ENCODE measurements at regions not wholly inside any gene's neighbourhood (a gene's known extent, or its start where the extent isn't known, plus 50 kb on each side); places are given as distances from the start of the nearest gene placed in this dataset.
"Not testable (repeated sequence)": the region's sequence is repeated elsewhere in the genome, so short reads cannot be mapped to it uniquely, and the experiment has no call there.

GRCh38 chr7:24388212-24388611 lies 104.2 kb downstream of the NPY start:
- Histone ChIP-seq H3K4me3 (no peak overlapping the region), H3K27ac (no peak overlapping the region), H3K36me3 (no peaks in the 10 kb centered on the region), H3K9me3 (no peaks in the 10 kb centered on the region), H3K27me3 (no peaks in the 10 kb centered on the region), H3K4me1 (no peaks in the 10 kb centered on the region)
- intact Hi-C loops (cut with DNase I; ENCODE audit: low total_unique reads), result no loop called here
- TF ChIP-seq, protein P1, sequence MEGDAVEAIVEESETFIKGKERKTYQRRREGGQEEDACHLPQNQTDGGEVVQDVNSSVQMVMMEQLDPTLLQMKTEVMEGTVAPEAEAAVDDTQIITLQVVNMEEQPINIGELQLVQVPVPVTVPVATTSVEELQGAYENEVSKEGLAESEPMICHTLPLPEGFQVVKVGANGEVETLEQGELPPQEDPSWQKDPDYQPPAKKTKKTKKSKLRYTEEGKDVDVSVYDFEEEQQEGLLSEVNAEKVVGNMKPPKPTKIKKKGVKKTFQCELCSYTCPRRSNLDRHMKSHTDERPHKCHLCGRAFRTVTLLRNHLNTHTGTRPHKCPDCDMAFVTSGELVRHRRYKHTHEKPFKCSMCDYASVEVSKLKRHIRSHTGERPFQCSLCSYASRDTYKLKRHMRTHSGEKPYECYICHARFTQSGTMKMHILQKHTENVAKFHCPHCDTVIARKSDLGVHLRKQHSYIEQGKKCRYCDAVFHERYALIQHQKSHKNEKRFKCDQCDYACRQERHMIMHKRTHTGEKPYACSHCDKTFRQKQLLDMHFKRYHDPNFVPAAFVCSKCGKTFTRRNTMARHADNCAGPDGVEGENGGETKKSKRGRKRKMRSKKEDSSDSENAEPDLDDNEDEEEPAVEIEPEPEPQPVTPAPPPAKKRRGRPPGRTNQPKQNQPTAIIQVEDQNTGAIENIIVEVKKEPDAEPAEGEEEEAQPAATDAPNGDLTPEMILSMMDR (IDR thresholded peaks at IDR 0.05), result no peak
- DNase-seq, result no peak

DNA sequence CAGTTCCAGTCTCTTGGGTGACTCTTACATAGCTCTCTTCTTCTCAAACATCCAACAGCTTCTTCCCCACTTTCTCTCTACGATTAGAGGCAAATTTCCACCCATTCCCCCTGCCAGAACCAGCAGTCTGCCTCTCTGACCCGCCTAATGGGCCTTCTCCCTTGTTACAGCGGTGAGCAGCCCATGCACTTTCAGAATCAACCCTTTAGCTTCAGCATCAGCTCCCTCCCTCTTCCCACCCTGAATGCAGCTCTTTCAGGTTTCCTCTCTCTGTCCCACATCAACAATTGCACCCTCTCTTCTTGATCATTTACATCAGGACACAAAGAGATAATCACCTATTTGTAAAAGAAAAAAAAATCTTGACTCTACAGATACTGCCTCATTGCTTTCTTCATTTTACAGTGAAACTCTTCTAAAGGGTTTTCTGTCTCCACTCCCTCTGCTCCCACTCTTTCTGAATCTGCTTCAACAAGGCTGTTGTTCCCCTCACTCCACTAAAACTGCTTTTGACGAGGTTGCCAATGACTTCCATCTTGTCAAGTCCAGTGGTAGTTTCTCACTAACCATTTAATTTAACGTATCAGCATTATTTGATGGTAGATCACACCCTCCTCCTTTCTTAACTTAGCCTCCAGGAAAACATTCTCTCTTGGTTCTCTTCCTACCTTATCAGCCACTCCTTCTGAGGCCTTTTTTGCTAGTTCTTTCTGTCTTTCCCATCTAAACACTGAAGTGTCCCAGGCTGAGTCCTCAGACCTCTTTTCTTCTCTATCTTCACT lies 106.6 kb downstream of the NPY start:
- H3K27ac ChIP-seq, result no peak overlapping the region
- TF ChIP-seq, protein P1 (IDR thresholded peaks at IDR 0.05), result no peak
- intact Hi-C loops (cut with DNase I; ENCODE audit: low total_unique reads), result no loop called here

DNA sequence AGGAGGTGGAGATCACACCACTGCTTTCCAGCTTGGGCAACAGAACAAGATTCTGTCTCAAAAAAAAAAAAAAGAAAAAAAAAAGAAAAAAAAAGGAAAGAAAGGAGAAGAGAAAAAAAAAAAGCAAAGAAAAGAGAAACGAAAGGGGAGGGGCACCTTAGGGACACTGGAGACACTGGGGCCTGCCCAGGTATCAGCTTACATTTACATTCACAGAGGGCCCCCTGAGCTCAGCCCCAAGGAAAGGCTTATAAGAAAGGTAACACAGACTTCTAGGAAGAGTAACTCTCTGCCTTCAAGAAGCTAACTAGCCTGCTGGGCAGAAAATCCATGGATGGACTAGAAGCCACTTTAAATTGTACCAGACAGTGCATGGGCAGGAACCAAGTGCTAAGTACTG lies 108.8 kb downstream of the NPY start:
- intact Hi-C loops (cut with DNase I; ENCODE audit: low total_unique reads), result no loop called here
- Histone ChIP-seq H3K4me3 (no peak overlapping the region), H3K36me3 (no peaks in the 10 kb centered on the region), H3K27me3 (no peaks in the 10 kb centered on the region), H3K9me3 (no peaks in the 10 kb centered on the region), H3K27ac (no peak overlapping the region), H3K4me1 (no peaks in the 10 kb centered on the region)
- TF ChIP-seq, protein P1 (IDR thresholded peaks at IDR 0.05), result no peak
- no peak for DNase-seq

More for the DNA sequence above, 106.6 kb downstream of the NPY start:
- H3K9me3 ChIP-seq, result no peaks in the 10 kb centered on the region
- no peak overlapping the region for H3K4me3 ChIP-seq
- H3K27me3 ChIP-seq, result no peaks in the 10 kb centered on the region
- no peak for DNase-seq
- H3K36me3 ChIP-seq, result no peaks in the 10 kb centered on the region
- no peaks in the 10 kb centered on the region for H3K4me1 ChIP-seq

DNA sequence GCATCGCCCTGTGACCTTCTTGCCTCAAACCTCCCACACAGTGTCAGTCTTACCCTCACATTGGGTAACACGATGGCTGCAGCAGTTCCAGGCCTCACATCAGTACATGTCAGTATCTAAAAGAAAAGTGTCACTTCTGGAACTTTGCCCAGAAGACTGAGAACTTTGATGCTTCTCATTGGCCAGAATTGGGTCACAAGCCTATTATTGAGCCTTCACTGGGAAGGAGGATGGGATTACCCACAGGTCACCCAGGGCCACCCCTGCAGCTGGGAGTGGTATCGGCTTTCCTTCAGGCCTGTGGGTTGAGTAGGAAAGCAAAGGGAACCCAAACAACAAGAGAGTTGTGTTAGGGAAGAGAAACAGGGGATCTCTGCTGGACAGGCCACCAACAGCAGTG lies 111.5 kb downstream of the NPY start:
- no peak for DNase-seq
- TF ChIP-seq, protein P1 (IDR thresholded peaks at IDR 0.05), result no peak
- intact Hi-C loops (cut with DNase I; ENCODE audit: low total_unique reads), result no loop called here
- Histone ChIP-seq H3K27ac (no peak overlapping the region), H3K36me3 (no peaks in the 10 kb centered on the region), H3K4me1 (no peaks in the 10 kb centered on the region), H3K27me3 (no peaks in the 10 kb centered on the region), H3K9me3 (no peaks in the 10 kb centered on the region), H3K4me3 (no peak overlapping the region)

DNA sequence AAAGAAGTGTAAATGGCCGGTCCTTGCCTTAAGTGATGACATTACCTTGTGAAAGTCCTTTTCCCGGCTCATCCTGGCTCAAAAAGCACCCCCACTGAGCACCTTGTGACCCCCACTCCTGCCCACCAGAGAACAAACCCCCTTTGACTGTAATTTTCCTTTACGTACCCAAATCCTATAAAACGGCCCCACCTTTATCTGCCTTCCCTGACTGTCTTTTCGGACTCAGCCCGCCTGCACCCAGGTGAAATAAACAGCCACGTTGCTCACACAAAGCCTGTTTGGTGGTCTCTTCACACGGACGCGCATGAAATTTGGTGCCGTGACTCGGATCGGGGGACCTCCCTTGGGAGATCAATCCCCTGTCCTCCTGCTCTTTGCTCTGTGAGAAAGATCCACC lies 112.4 kb downstream of the NPY start:
- H3K36me3 ChIP-seq; H3K27me3 ChIP-seq; intact Hi-C loops (cut with DNase I; ENCODE audit: low total_unique reads): not testable (repeated sequence)

DNA sequence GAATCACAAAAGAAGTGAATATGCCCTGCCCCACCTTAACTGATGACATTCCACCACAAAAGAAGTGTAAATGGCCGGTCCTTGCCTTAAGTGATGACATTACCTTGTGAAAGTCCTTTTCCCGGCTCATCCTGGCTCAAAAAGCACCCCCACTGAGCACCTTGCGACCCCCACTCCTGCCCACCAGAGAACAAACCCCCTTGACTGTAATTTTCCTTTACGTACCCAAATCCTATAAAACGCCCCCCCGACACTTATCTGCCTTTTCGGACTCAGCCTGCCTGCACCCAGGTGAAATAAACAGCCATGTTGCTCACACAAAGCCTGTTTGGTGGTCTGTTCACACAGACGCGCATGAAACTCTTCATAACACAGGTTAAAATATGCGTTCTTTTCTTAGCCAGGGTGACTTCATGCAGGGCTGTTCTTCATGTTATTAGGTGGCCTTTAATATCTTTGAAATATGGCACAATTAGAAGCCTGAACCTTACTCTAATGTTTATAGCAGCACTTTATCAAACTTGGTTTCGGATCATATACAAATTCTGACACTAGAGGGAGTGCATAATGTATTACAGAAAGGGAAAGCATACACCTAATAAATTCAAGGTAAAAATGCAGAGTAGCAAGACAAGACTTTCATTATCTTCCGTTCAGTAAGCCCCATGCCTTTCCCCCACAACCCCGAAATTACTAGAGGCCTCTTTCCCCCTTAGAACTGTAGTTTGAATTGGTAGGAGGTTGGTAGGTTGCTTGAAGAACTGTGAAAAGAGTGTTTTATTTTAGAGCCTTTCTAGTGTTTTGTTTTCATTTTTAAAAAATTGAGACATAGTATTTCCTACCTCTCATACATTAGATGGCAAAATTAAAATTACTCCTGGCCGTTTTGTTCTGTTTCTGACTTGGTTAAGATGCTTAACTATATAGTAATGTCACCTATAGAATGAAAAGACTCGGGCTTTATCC lies 117.9 kb downstream of the NPY start:
- DNase-seq, result no peak
- no peak overlapping the region for H3K4me3 ChIP-seq

More for the DNA sequence above, 112.4 kb downstream of the NPY start:
- H3K4me3 ChIP-seq, H3K27ac ChIP-seq, DNase-seq, H3K4me1 ChIP-seq, H3K9me3 ChIP-seq: not testable (repeated sequence)

More for the DNA sequence above, 117.9 kb downstream of the NPY start:
- intact Hi-C loops (cut with DNase I; ENCODE audit: low total_unique reads), result no loop called here
- TF ChIP-seq, protein P1 (IDR thresholded peaks at IDR 0.05), result peak; percentile 42 to 52
- no peaks in the 10 kb centered on the region for H3K27me3 ChIP-seq
- no peaks in the 10 kb centered on the region for H3K4me1 ChIP-seq
- H3K9me3 ChIP-seq, result no peaks in the 10 kb centered on the region
- no peaks in the 10 kb centered on the region for H3K36me3 ChIP-seq
- no peak overlapping the region for H3K27ac ChIP-seq
